GM18519 (cell line): ENCODE measurements at regions not wholly inside any gene's neighbourhood (a gene's known extent, or its start where the extent isn't known, plus 50 kb on each side); places are given as distances from the start of the nearest gene placed in this dataset.

Source experiments
- ATAC-seq: cut with Tn5 transposase; IDR thresholded peaks from one replicate; pipeline ENCODE4 v1.9.1; 2021; ENCODE audit warnings: mild to moderate bottlenecking, moderate library complexity; ENCODE audit not compliant: unreplicated experiment, low FRiP score

GRCh38 chr2:3138621-3139020 is 239.0 kb downstream of the EIPR1 start:
- ATAC-seq, result no peak

GRCh38 chr2:3137651-3138300 is 239.8 kb downstream of the EIPR1 start:
- no peak for ATAC-seq

GRCh38 chr2:3135676-3136075 is 241.9 kb downstream of the EIPR1 start:
- ATAC-seq, result no peak

GRCh38 chr2:3134026-3134571 is 243.5 kb downstream of the EIPR1 start:
- ATAC-seq, result no peak

- no peak for ATAC-seq
These were observed 244.7 kb downstream of the EIPR1 start for GRCh38 chr2:3132966-3133365.

- no peak for ATAC-seq
These were observed 245.2 kb downstream of the EIPR1 start for GRCh38 chr2:3132466-3132865.

GRCh38 chr2:3131636-3132326 is 245.8 kb downstream of the EIPR1 start:
- no peak for ATAC-seq

GRCh38 chr2:3130889-3131635 is 246.6 kb downstream of the EIPR1 start:
- ATAC-seq, result no peak

GRCh38 chr2:3130444-3130843 is 247.2 kb downstream of the EIPR1 start:
- no peak for ATAC-seq

GRCh38 chr2:3129867-3130266 is 247.8 kb downstream of the EIPR1 start:
- ATAC-seq, result no peak

- ATAC-seq, result no peak
These were observed 248.8 kb downstream of the EIPR1 start for GRCh38 chr2:3128786-3129185.

GRCh38 chr2:3127710-3128109 is 249.9 kb downstream of the EIPR1 start:
- ATAC-seq, result no peak

GRCh38 chr2:3126911-3127621 is 250.6 kb downstream of the EIPR1 start:
- ATAC-seq, result peak; percentile 37

- no peak for ATAC-seq
These were observed 251.3 kb downstream of the EIPR1 start for GRCh38 chr2:3126171-3126910.

GRCh38 chr2:3125761-3126130 is 251.9 kb downstream of the EIPR1 start:
- no peak for ATAC-seq

GRCh38 chr2:3125001-3125760 is 252.4 kb downstream of the EIPR1 start:
- ATAC-seq, result no peak

- ATAC-seq, result no peak
These were observed 255.1 kb downstream of the EIPR1 start for GRCh38 chr2:3122525-3122924.

- ATAC-seq, result no peak
These were observed 256.0 kb downstream of the EIPR1 start for GRCh38 chr2:3121601-3122000.

- no peak for ATAC-seq
These were observed 259.9 kb downstream of the EIPR1 start for GRCh38 chr2:3117650-3118216.
